A673 (cell line): ENCODE measurements at regions not wholly inside any gene's neighbourhood (a gene's known extent, or its start where the extent isn't known, plus 50 kb on each side); places are given as distances from the start of the nearest gene placed in this dataset.

ENCODE experiments used
- BruUV-seq: library from RNA; stranded (reverse); fragments of 400-500 nt; replicated peaks from 2 replicates; lab custom pipeline; 2021; lab: Mats Ljungman, UMichigan
- CTCF ChIA-PET: fragments of 300-600 bp; sonication (Branson Sonifier 250); formaldehyde crosslinking; loops from one replicate; lab custom pipeline; 2022; ENCODE audit warnings: antibody characterized with exemption; lab: Charles Lee
- POLR2A ChIA-PET: fragments of 300-600 bp; sonication (Branson Sonifier 250); formaldehyde crosslinking; loops from one replicate; lab custom pipeline; 2022; ENCODE audit warnings: antibody characterized with exemption; ENCODE audit not compliant: low non-redundant PET; lab: Charles Lee
- DNase-seq: peaks from one replicate; pipeline ENCODE4 v3.0.0-alpha.2; 2015; ENCODE audit warnings: low spot score
- H3K27ac ChIP-seq: fragments of 200-600 bp; sonication (generic); 2 replicates; pipeline ENCODE4 v1.5.1; 2016; ENCODE audit warnings: mixed run types, low read depth, mild to moderate bottlenecking, mixed read lengths, antibody characterized with exemption, low read length; ENCODE audit not compliant: poor library complexity, severe bottlenecking
- H3K27me3 ChIP-seq: fragments of 200-600 bp; sonication (generic); replicated peaks from 2 replicates; pipeline ENCODE4 v1.6.1; 2017; ENCODE audit warnings: mixed run types, low read depth, mild to moderate bottlenecking, mixed read lengths, antibody characterized with exemption, low read length; ENCODE audit not compliant: insufficient read depth, poor library complexity
- H3K36me3 ChIP-seq: fragments of 200-600 bp; sonication (generic); 2 replicates; pipeline ENCODE4 v1.6.1; 2016; ENCODE audit warnings: mixed run types, mild to moderate bottlenecking, mixed read lengths, antibody characterized with exemption, low read length; ENCODE audit not compliant: insufficient read depth, poor library complexity, severe bottlenecking
- H3K4me1 ChIP-seq: fragments of 200-600 bp; sonication (generic); 2 replicates; pipeline ENCODE4 v1.6.1; 2017; ENCODE audit warnings: mixed run types, mild to moderate bottlenecking, mixed read lengths, antibody characterized with exemption, low read length; ENCODE audit not compliant: insufficient read depth, poor library complexity, severe bottlenecking
- H3K4me3 ChIP-seq: fragments of 200-600 bp; sonication (generic); 2 replicates; pipeline ENCODE4 v1.5.1; 2016; ENCODE audit warnings: low read depth, mixed run types, mild to moderate bottlenecking, mixed read lengths, low read length; ENCODE audit not compliant: poor library complexity, severe bottlenecking
- H3K9me3 ChIP-seq: fragments of 200-600 bp; sonication (generic); 2 replicates; pipeline ENCODE4 v1.6.1; 2016; ENCODE audit warnings: mixed run types, low read depth, mild to moderate bottlenecking, mixed read lengths, antibody characterized with exemption, low read length; ENCODE audit not compliant: poor library complexity, severe bottlenecking
- EZH2 ChIP-seq: fragments of 200-600 bp; sonication (generic); IDR thresholded peaks from 2 replicates; pipeline ENCODE4 v1.6.1; 2017; ENCODE audit warnings: borderline replicate concordance, low read depth, mild to moderate bottlenecking, mixed read lengths, antibody characterized with exemption, low read length; ENCODE audit not compliant: poor library complexity, severe bottlenecking
- intact Hi-C: fragments of 100-400 bp; cut with micrococcal nuclease; formaldehyde crosslinking; loops from one replicate; pipeline ENCODE4 v1.10.0; 2022; ENCODE audit not compliant: unreplicated experiment
- TF ChIP-seq, protein P1 (sequence below): fragments of 300-800, 200-600 bp; sonication (generic); conservative IDR thresholded peaks from 2 replicates; pipeline ENCODE4 v1.5.1; 2017; ENCODE audit warnings: low read depth, mild to moderate bottlenecking, antibody characterized with exemption, low read length, moderate library complexity, mixed read lengths

DNA sequence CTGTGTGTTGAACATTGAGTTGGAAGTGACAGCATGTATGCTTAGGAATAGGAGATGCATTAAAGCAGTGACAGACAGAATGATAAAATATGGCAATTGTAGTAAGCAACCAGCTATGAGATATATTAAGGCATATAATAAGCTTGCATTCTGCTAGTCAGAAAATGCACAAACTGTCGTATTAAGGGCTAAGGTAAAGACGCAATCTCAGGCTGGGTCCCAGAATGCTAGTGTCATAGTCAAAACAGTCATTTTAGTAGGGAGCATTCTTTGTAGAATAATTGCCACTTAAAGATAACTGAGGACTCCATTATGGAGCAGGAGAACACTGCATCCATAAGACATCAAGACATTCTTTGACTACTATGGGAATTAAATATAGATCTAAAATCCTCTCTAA is 1369.7 kb upstream of the C9orf72 start:
- no peaks in the 10 kb centered on the region for H3K36me3 ChIP-seq
- H3K4me1 ChIP-seq: peaks cover 17% of the 10 kb centered on the region
- no peaks in the 10 kb centered on the region for H3K27me3 ChIP-seq
- BruUV-seq: no TSS peak
- CTCF ChIA-PET: no interaction called here
- intact Hi-C loops: no loop called here
- H3K27ac ChIP-seq: no peak overlapping the region
- H3K4me3 ChIP-seq: no peak overlapping the region
- no peak for DNase-seq
- H3K9me3 ChIP-seq: no peaks in the 10 kb centered on the region
- TF ChIP-seq EZH2: no peak
- TF ChIP-seq, protein P1, sequence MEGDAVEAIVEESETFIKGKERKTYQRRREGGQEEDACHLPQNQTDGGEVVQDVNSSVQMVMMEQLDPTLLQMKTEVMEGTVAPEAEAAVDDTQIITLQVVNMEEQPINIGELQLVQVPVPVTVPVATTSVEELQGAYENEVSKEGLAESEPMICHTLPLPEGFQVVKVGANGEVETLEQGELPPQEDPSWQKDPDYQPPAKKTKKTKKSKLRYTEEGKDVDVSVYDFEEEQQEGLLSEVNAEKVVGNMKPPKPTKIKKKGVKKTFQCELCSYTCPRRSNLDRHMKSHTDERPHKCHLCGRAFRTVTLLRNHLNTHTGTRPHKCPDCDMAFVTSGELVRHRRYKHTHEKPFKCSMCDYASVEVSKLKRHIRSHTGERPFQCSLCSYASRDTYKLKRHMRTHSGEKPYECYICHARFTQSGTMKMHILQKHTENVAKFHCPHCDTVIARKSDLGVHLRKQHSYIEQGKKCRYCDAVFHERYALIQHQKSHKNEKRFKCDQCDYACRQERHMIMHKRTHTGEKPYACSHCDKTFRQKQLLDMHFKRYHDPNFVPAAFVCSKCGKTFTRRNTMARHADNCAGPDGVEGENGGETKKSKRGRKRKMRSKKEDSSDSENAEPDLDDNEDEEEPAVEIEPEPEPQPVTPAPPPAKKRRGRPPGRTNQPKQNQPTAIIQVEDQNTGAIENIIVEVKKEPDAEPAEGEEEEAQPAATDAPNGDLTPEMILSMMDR: no peak
- POLR2A ChIA-PET: no interaction called here

- ChIA-PET CTCF (no interaction called here), POLR2A (no interaction called here)
- no peaks in the 10 kb centered on the region for H3K27me3 ChIP-seq
- no peak for DNase-seq
- H3K4me1 ChIP-seq: peaks cover 1% of the 10 kb centered on the region
- no peaks in the 10 kb centered on the region for H3K9me3 ChIP-seq
- no peaks in the 10 kb centered on the region for H3K36me3 ChIP-seq
- H3K27ac ChIP-seq: no peak overlapping the region
- H3K4me3 ChIP-seq: no peak overlapping the region
- intact Hi-C loops: no loop called here
- TF ChIP-seq, protein P1: no peak
- TF ChIP-seq EZH2: no peak
- no TSS peak for BruUV-seq
Observed at GRCh38 chr9:28946648-28947047, 1373.4 kb upstream of the C9orf72 start.

DNA sequence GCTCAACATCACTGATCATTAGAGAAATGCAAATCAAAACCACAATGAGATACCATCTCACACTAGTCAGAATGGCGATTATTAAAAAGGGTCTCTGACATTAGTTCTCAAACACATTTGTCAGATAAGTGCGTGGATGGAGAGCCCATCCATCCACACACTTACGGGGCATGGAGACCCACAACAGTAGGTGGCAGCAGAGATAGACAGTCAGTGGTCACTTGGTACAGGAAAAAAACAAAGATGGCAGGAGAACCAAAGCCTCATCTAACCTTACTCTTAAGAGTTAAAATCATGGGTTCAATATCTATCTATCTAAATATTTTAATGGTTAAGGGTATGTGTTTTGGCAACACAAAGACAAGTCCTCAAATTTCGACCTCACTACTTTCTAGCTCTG is 1378.7 kb upstream of the C9orf72 start:
- no peak overlapping the region for H3K4me3 ChIP-seq
- peaks cover 3% of the 10 kb centered on the region for H3K9me3 ChIP-seq
- BruUV-seq: no TSS peak
- TF ChIP-seq, protein P1: no peak
- no peak for TF ChIP-seq EZH2
- no peaks in the 10 kb centered on the region for H3K36me3 ChIP-seq
- intact Hi-C loops: no loop called here
- no peak for DNase-seq
- H3K27me3 ChIP-seq: no peaks in the 10 kb centered on the region
- no peak overlapping the region for H3K27ac ChIP-seq
- ChIA-PET POLR2A (no interaction called here), CTCF (no interaction called here)
- H3K4me1 ChIP-seq: peaks cover 18% of the 10 kb centered on the region
